Keratinocyte (primary cell): ENCODE measurements at regions not wholly inside any gene's neighbourhood (a gene's known extent, or its start where the extent isn't known, plus 50 kb on each side); places are given as distances from the start of the nearest gene placed in this dataset.

Experiments used
- DNase-seq: peaks from one replicate; pipeline ENCODE4 v3.0.0-alpha.2; 2011; ENCODE audit warnings: low read depth, missing footprints, low spot score
- FAIRE-seq: peaks from 2 replicates; lab custom pipeline; 2011; peaks lifted over from hg19 to GRCh38; lab: Jason Lieb, UNC
- H2AFZ ChIP-seq: 2 replicates; pipeline ENCODE4 v1.6.0; 2012; ENCODE audit warnings: low read length, control low read depth, inconsistent platforms; ENCODE audit not compliant: control insufficient read depth
- H3K27ac ChIP-seq: 2 replicates; pipeline ENCODE4 v1.5.1; 2011; ENCODE audit warnings: low read length; ENCODE audit not compliant: control insufficient read depth, insufficient read depth
- H3K27me3 ChIP-seq: 3 replicates; pipeline ENCODE4 v1.6.0; 2011; ENCODE audit warnings: low read length; ENCODE audit not compliant: control insufficient read depth, insufficient read depth; ENCODE audit errors: extremely low read depth
- H3K36me3 ChIP-seq, 2 experiments: 2 replicates in 1 of 2; 3 replicates in 1 of 2; pipeline ENCODE4 v1.5.1; 2011; ENCODE audit warnings: low read length in 2 of 2, mild to moderate bottlenecking in 1 of 2; ENCODE audit not compliant: control insufficient read depth in 2 of 2, insufficient read depth in 2 of 2; ENCODE audit errors: extremely low read depth in 1 of 2
- H3K4me1 ChIP-seq: 3 replicates; pipeline ENCODE4 v1.5.1; 2011; ENCODE audit warnings: low read length; ENCODE audit not compliant: control insufficient read depth, insufficient read depth; ENCODE audit errors: extremely low read depth
- H3K4me2 ChIP-seq: 3 replicates; pipeline ENCODE4 v1.6.0; 2011; ENCODE audit warnings: low read depth, low read length; ENCODE audit not compliant: control insufficient read depth, insufficient read depth; ENCODE audit errors: extremely low read depth
- H3K4me3 ChIP-seq, 3 experiments: fragments of 200-600 bp in 1 of 3; sonication (generic) in 1 of 3; 2 replicates in 2 of 3; 3 replicates in 1 of 3; pipeline ENCODE4 v1.5.1; 2011 to 2016; ENCODE audit warnings: low read length in 3 of 3, mild to moderate bottlenecking in 3 of 3, control low read depth in 2 of 3, inconsistent platforms in 1 of 3, low read depth in 1 of 3, mixed read lengths in 1 of 3, mixed run types in 1 of 3, moderate library complexity in 1 of 3; ENCODE audit not compliant: control insufficient read depth in 2 of 3, insufficient read depth in 2 of 3; ENCODE audit errors: extremely low read depth in 1 of 3
- H3K79me2 ChIP-seq: 2 replicates; pipeline ENCODE4 v1.6.0; 2012; ENCODE audit warnings: low read length; ENCODE audit not compliant: control insufficient read depth, insufficient read depth
- H3K9ac ChIP-seq: 3 replicates; pipeline ENCODE4 v1.6.0; 2011; ENCODE audit warnings: low read length; ENCODE audit not compliant: control insufficient read depth, insufficient read depth; ENCODE audit errors: extremely low read depth
- H3K9me1 ChIP-seq: 3 replicates; pipeline ENCODE4 v1.6.0; 2011; ENCODE audit warnings: low read length; ENCODE audit not compliant: control insufficient read depth, insufficient read depth; ENCODE audit errors: extremely low read depth
- H3K9me3 ChIP-seq: 2 replicates; pipeline ENCODE4 v1.5.1; 2012; ENCODE audit warnings: low read depth, low read length; ENCODE audit not compliant: control insufficient read depth
- H4K20me1 ChIP-seq: 3 replicates; pipeline ENCODE4 v1.6.0; 2011; ENCODE audit warnings: low read length; ENCODE audit not compliant: control insufficient read depth, insufficient read depth; ENCODE audit errors: extremely low read depth
- EZH2 ChIP-seq: IDR thresholded peaks from one replicate; pipeline ENCODE4 v1.6.1; 2012; ENCODE audit warnings: inconsistent platforms, mild to moderate bottlenecking, low read length, moderate library complexity
- dilution Hi-C: fragments of 300-500 bp; cut with MboI; formaldehyde crosslinking; loops from one replicate; pipeline ENCODE4 v1.7.0; 2020; ENCODE audit warnings: low sequenced_read_pairs; ENCODE audit not compliant: extremely low pct_ligation_motif_present
- TF ChIP-seq, protein P1 (sequence below), 3 experiments: IDR thresholded peaks in 1 of 3; conservative IDR thresholded peaks in 1 of 3; optimal IDR thresholded peaks in 1 of 3; 2 replicates in 2 of 3; 3 replicates in 1 of 3; pipeline versions ENCODE3 to v1.5.1; 2011; ENCODE audit warnings: low read length in 3 of 3, mild to moderate bottlenecking in 3 of 3, moderate library complexity in 2 of 3, control low read depth in 1 of 3, inconsistent platforms in 1 of 3; ENCODE audit not compliant: insufficient read depth in 2 of 3; ENCODE audit errors: extremely low read depth in 1 of 3

DNA sequence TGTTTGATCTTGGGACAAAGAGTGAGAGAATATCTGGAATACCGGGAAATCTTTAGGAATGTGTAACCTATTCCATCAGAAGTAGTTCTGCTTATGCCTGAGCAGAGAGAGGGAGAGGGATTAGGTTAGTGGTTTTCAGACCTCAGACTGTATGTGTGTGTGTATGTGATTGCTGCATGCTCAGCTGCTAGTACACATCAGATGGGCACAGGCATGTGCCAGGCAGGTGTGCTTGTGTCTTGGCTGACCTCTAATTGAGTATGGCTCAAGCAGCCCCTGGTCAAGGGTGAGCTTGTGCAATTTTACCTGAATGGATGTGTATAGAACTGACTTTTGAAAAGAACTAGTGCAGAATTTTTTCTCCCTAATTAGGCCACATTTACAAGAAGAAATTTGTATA lies 91.2 kb downstream of the INSIG2 start:
- no peaks in the 10 kb centered on the region for H3K36me3 ChIP-seq
- H4K20me1 ChIP-seq, result no peaks in the 10 kb centered on the region
- no peak overlapping the region for H2AFZ ChIP-seq
- no peak overlapping the region for H3K9ac ChIP-seq
- DNase-seq (no peak), FAIRE-seq (no peak)
- H3K27ac ChIP-seq, result no peak overlapping the region
- H3K4me3 ChIP-seq, result no peak overlapping the region
- H3K4me2 ChIP-seq, result no peak overlapping the region
- H3K4me1 ChIP-seq, result peaks cover 3% of the 10 kb centered on the region
- H3K79me2 ChIP-seq, result no peaks in the 10 kb centered on the region
- no peaks in the 10 kb centered on the region for H3K9me1 ChIP-seq
- H3K27me3 ChIP-seq, result no peaks in the 10 kb centered on the region
- H3K9me3 ChIP-seq, result no peaks in the 10 kb centered on the region
- TF ChIP-seq, protein P1, sequence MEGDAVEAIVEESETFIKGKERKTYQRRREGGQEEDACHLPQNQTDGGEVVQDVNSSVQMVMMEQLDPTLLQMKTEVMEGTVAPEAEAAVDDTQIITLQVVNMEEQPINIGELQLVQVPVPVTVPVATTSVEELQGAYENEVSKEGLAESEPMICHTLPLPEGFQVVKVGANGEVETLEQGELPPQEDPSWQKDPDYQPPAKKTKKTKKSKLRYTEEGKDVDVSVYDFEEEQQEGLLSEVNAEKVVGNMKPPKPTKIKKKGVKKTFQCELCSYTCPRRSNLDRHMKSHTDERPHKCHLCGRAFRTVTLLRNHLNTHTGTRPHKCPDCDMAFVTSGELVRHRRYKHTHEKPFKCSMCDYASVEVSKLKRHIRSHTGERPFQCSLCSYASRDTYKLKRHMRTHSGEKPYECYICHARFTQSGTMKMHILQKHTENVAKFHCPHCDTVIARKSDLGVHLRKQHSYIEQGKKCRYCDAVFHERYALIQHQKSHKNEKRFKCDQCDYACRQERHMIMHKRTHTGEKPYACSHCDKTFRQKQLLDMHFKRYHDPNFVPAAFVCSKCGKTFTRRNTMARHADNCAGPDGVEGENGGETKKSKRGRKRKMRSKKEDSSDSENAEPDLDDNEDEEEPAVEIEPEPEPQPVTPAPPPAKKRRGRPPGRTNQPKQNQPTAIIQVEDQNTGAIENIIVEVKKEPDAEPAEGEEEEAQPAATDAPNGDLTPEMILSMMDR (optimal IDR thresholded peaks at IDR 0.05 in 1 of 3, IDR thresholded peaks at IDR 0.05 in 1 of 3, conservative IDR thresholded peaks at IDR 0.05 in 1 of 3; ENCODE audit: extremely low read depth in 1 of 3, insufficient read depth in 2 of 3, low read length in 3 of 3), result no peak
- no peak for TF ChIP-seq EZH2
- dilution Hi-C loops, result no loop called here

DNA sequence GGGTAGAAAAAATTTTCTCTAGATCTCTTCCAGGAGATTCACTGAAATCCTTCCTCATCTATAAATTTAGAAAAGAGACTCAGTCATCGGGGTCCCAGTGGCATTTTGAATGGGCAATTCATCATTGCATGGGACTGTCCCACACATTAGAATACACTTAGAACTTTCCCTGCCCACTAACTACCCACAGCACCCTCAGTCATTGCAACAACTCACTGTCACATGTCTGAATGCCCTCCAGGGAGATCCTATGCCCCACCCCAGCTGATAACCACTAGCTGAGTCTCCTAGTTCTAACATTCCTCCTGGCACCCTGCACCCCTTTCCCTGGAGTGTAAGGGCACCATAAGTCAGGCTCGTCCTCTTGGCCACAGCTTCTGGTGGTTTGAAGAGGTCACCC lies 89.6 kb downstream of the INSIG2 start:
- H3K9ac ChIP-seq, result no peak overlapping the region
- no peaks in the 10 kb centered on the region for H3K36me3 ChIP-seq
- H3K27ac ChIP-seq, result no peak overlapping the region
- no peaks in the 10 kb centered on the region for H3K9me3 ChIP-seq
- no peaks in the 10 kb centered on the region for H3K9me1 ChIP-seq
- dilution Hi-C loops, result no loop called here
- H4K20me1 ChIP-seq, result no peaks in the 10 kb centered on the region
- H3K4me1 ChIP-seq, result peaks cover 3% of the 10 kb centered on the region
- TF ChIP-seq EZH2, result no peak
- TF ChIP-seq, protein P1 (optimal IDR thresholded peaks at IDR 0.05 in 1 of 3, IDR thresholded peaks at IDR 0.05 in 1 of 3, conservative IDR thresholded peaks at IDR 0.05 in 1 of 3; ENCODE audit: extremely low read depth in 1 of 3, insufficient read depth in 2 of 3, low read length in 3 of 3), result no peak
- H3K4me2 ChIP-seq, result no peak overlapping the region
- FAIRE-seq, result no peak
- H3K79me2 ChIP-seq, result no peaks in the 10 kb centered on the region
- H3K4me3 ChIP-seq, result no peak overlapping the region
- no peaks in the 10 kb centered on the region for H3K27me3 ChIP-seq
- no peak for DNase-seq
- no peak overlapping the region for H2AFZ ChIP-seq
